ENCODE measurements at regions not wholly inside any gene's neighbourhood (a gene's known extent, or its start where the extent isn't known, plus 50 kb on each side); places are given as distances from the start of the nearest gene placed in this dataset.
A peak's percentile ranks its signal among the peaks of the same experiment; 100 is the strongest.

- TF ChIP-seq CTCF (conservative IDR thresholded peaks at IDR 0.05; ENCODE audit: low read length), result no peak
- DNase-seq (ENCODE audit: low read depth), result no peak
- H3K4me3 ChIP-seq (ENCODE audit: low read length), result no peak overlapping the region
Observed at GRCh38 chr7:81427461-81427860, 342.4 kb downstream of the HGF start.

- no peak for TF ChIP-seq CTCF (conservative IDR thresholded peaks at IDR 0.05; ENCODE audit: low read length)
- DNase-seq (ENCODE audit: low read depth), result no peak
- no peak overlapping the region for H3K4me3 ChIP-seq (ENCODE audit: low read length)
Observed at GRCh38 chr7:81420526-81421226, 349.2 kb downstream of the HGF start.

- TF ChIP-seq CTCF (conservative IDR thresholded peaks at IDR 0.05; ENCODE audit: low read length), result no peak
- no peak overlapping the region for H3K4me3 ChIP-seq (ENCODE audit: low read length)
- no peak for DNase-seq (ENCODE audit: low read depth)
Observed at GRCh38 chr7:81419731-81420130, 350.1 kb downstream of the HGF start.

GRCh38 chr7:81416659-81417058 lies 353.2 kb downstream of the HGF start:
- TF ChIP-seq CTCF (conservative IDR thresholded peaks at IDR 0.05; ENCODE audit: low read length), result no peak
- H3K4me3 ChIP-seq (ENCODE audit: low read length), result no peak overlapping the region
- no peak for DNase-seq (ENCODE audit: low read depth)

- peak; percentile 46 for DNase-seq (ENCODE audit: low read depth)
- no peak for TF ChIP-seq CTCF (conservative IDR thresholded peaks at IDR 0.05; ENCODE audit: low read length)
- no peak overlapping the region for H3K4me3 ChIP-seq (ENCODE audit: low read length)
Observed at GRCh38 chr7:81415181-81415580, 354.7 kb downstream of the HGF start.

- no peak for TF ChIP-seq CTCF (conservative IDR thresholded peaks at IDR 0.05; ENCODE audit: low read length)
- no peak for DNase-seq (ENCODE audit: low read depth)
- H3K4me3 ChIP-seq (ENCODE audit: low read length), result no peak overlapping the region
Observed at GRCh38 chr7:81414411-81414810, 355.4 kb downstream of the HGF start.

GRCh38 chr7:81410471-81411117 lies 359.3 kb downstream of the HGF start:
- H3K4me3 ChIP-seq (ENCODE audit: low read length), result no peak overlapping the region
- DNase-seq (ENCODE audit: low read depth), result no peak
- no peak for TF ChIP-seq CTCF (conservative IDR thresholded peaks at IDR 0.05; ENCODE audit: low read length)

Measured in AG10803 (cell line).